ENCODE measurements at regions not wholly inside any gene's neighbourhood (a gene's known extent, or its start where the extent isn't known, plus 50 kb on each side); places are given as distances from the start of the nearest gene placed in this dataset.

- H3K4me1 Mint-ChIP-seq (ENCODE audit: low read depth) = peaks cover 76% of the 10 kb centered on the region
- H3K27me3 Mint-ChIP-seq = no peaks in the 10 kb centered on the region
- DNase-seq = no peak
- no peaks in the 10 kb centered on the region for H3K36me3 Mint-ChIP-seq (ENCODE audit: low read depth)
- CTCF ChIA-PET = interaction anchor here (5.8 kb wide), 1 partner anchor 7 kb away, joined by 56 read pairs; no protein-coding TSS in a partner anchor
- no peaks in the 10 kb centered on the region for H3K9me3 Mint-ChIP-seq
- TF ChIP-seq CTCF (IDR thresholded peaks at IDR 0.05) = no peak
- POLR2A ChIA-PET = interaction anchor here (2.9 to 4.2 kb wide), 2 partner anchors 8 to 141 kb away, joined by 10 to 47 read pairs; partner anchors contain the start of gene DUSP5
- no peak for ATAC-seq
- peak overlapping the region; percentile 45 for H3K4me3 Mint-ChIP-seq
- peak overlapping the region; percentile 87 for H3K27ac Mint-ChIP-seq
- intact Hi-C loops (cut with micrococcal nuclease) = loop anchor here (2.0 to 5.0 kb wide), 2 partner anchors 54 to 145 kb away; no protein-coding TSS in a partner anchor
Measured at GRCh38 chr10:110357871-110358270, 53.2 kb upstream of the SMNDC1 start.

GRCh38 chr10:110358278-110358677, 53.6 kb upstream of the SMNDC1 start:
- intact Hi-C loops (cut with micrococcal nuclease) = loop anchor here (5.0 kb wide), 1 partner anchor 54 kb away; no protein-coding TSS in a partner anchor
- H3K9me3 Mint-ChIP-seq = no peaks in the 10 kb centered on the region
- H3K4me1 Mint-ChIP-seq (ENCODE audit: low read depth) = peaks cover 77% of the 10 kb centered on the region
- ATAC-seq = no peak
- no peaks in the 10 kb centered on the region for H3K27me3 Mint-ChIP-seq
- CTCF ChIA-PET = interaction anchor here (0.7 kb wide), 1 partner anchor 220 kb away, joined by 4 read pairs; no protein-coding TSS in a partner anchor
- POLR2A ChIA-PET = interaction anchor here (1.1 to 2.9 kb wide), 3 partner anchors 8 to 14 kb away, joined by 3 to 10 read pairs (median 7); no protein-coding TSS in a partner anchor
- no peak for DNase-seq
- peak overlapping the region; percentile 87 for H3K27ac Mint-ChIP-seq
- no peak for TF ChIP-seq CTCF (IDR thresholded peaks at IDR 0.05)
- H3K4me3 Mint-ChIP-seq = peak overlapping the region; percentile 22
- H3K36me3 Mint-ChIP-seq (ENCODE audit: low read depth) = no peaks in the 10 kb centered on the region

DNA sequence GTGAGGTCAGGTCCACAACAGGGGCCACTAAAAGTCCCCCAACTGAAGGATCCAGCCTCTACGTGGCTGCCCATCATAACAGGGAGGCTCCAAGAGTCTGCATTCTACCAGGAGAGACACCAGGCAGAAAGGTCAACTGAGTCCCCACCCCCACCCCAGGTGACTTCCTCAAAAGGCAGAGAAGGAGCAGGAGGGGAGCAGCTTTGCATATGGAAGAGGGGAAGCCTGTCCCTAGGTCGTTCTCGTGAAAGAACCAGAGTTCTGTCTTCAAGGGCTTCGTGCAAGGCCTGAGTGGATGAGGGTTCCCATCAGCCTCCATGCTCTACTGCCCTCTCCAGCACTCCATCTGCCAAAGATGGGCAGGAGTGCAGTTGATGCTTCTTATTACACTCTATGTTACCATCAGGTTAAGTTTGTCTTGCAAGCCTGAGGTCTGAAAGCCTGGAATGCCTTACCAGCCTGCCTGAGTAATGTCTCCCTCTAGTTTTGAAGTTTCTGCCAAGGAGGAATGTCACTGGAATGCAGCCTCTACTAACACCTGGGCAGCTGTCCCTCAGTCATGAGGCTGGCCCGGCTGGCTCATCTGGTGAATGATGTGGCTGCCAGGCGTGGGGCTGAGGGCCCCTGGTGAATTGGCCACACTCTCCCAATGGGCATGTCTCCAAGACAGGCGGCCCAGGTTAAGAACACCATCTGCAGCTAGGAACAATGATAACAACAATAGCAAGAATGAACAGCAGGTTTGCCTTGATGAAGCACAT, 54.3 kb upstream of the SMNDC1 start:
- H3K36me3 Mint-ChIP-seq (ENCODE audit: low read depth) = no peaks in the 10 kb centered on the region
- intact Hi-C loops (cut with micrococcal nuclease) = loop anchor here (5.0 kb wide), 1 partner anchor 53 kb away; no protein-coding TSS in a partner anchor
- ChIA-PET POLR2A (interaction anchor here (1.1 to 2.9 kb wide), 3 partner anchors 7 to 13 kb away, joined by 3 to 10 read pairs (median 7); no protein-coding TSS in a partner anchor), CTCF (interaction anchor here (0.7 kb wide), 1 partner anchor 220 kb away, joined by 4 read pairs; no protein-coding TSS in a partner anchor)
- TF ChIP-seq CTCF (IDR thresholded peaks at IDR 0.05) = no peak
- no peak overlapping the region for H3K4me3 Mint-ChIP-seq
- DNase-seq (no peak), ATAC-seq (no peak)
- H3K4me1 Mint-ChIP-seq (ENCODE audit: low read depth) = peaks cover 77% of the 10 kb centered on the region
- no peaks in the 10 kb centered on the region for H3K27me3 Mint-ChIP-seq
- H3K27ac Mint-ChIP-seq = peak overlapping the region; percentile 26
- no peaks in the 10 kb centered on the region for H3K9me3 Mint-ChIP-seq

DNA sequence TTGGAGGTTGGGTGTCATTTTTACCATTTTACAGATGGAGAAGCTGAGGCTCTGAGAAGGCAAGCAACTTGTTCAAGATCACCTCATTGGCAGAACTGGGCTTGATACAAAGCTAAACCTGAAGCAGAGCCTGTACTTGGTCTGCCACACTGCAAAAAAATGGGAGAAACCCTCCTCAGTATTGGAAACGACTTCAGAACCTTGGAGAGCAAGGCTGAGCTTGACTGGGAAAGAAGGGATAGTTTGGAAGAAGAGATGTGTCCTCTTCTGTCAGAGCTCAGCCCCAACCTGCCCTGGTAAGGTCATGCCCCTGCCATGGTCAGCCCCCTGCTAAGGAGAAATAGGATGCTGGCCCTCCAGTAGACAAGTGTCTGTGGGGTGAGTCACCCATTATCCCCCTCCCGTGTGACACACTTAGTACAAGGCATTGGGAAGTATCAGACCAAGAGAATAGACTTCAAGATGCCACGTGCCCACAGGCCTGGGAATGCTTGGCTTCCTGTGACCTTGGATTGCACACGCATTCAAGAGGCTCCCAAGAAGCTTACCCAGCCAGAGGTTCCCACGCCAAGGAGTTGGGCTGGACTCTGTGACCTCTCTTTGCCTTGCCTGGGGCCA, 56.2 kb upstream of the SMNDC1 start:
- Mint-ChIP-seq H3K4me3 (no peak overlapping the region), H3K9me3 (no peaks in the 10 kb centered on the region), H3K36me3 (ENCODE audit: low read depth) (no peaks in the 10 kb centered on the region), H3K27me3 (no peaks in the 10 kb centered on the region), H3K4me1 (ENCODE audit: low read depth) (peaks cover 75% of the 10 kb centered on the region), H3K27ac (no peak overlapping the region)
- ChIA-PET CTCF (interaction anchor here (1.6 kb wide), 1 partner anchor 186 kb away, joined by 7 read pairs; no protein-coding TSS in a partner anchor), POLR2A (interaction anchor here (0.5 to 2.1 kb wide), 4 partner anchors 36 to 339 kb away, joined by 3 to 8 read pairs (median 4); partner anchors contain the start of gene DUSP5)
- TF ChIP-seq CTCF (IDR thresholded peaks at IDR 0.05) = no peak
- ATAC-seq (no peak), DNase-seq (no peak)
- intact Hi-C loops (cut with micrococcal nuclease) = no loop called here

Measured in activated CD8-positive, alpha-beta T cell treated with anti-CD3 and anti-CD28 coated beads for 36 hours (primary cell).